ENCODE measurements at regions not wholly inside any gene's neighbourhood (a gene's known extent, or its start where the extent isn't known, plus 50 kb on each side); places are given as distances from the start of the nearest gene placed in this dataset.

DNA sequence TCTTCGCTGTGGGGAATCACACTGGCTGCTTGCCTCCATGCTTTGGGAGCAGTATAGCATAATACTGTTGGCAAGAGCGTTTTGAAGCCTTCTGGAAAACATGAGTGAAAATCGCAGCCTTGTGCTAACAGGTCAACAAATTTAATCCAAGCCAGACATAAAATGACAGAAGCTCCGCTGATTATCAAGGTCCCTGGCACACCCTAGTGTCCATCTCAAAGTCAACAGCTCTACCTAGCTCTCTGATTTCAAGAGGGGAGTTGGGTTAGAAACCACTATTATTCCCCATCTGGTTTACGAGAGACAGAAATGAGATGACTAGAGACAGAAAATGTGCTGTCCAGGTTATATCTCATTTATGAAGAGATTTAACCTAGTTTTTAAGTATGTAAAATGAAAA is 73.6 kb upstream of the MDFIC2 start:
- TF ChIP-seq POLR2AphosphoS5 (IDR thresholded peaks at IDR 0.05) (no peak), POLR2A (IDR thresholded peaks at IDR 0.05) (no peak)
- TF ChIP-seq, protein P1, sequence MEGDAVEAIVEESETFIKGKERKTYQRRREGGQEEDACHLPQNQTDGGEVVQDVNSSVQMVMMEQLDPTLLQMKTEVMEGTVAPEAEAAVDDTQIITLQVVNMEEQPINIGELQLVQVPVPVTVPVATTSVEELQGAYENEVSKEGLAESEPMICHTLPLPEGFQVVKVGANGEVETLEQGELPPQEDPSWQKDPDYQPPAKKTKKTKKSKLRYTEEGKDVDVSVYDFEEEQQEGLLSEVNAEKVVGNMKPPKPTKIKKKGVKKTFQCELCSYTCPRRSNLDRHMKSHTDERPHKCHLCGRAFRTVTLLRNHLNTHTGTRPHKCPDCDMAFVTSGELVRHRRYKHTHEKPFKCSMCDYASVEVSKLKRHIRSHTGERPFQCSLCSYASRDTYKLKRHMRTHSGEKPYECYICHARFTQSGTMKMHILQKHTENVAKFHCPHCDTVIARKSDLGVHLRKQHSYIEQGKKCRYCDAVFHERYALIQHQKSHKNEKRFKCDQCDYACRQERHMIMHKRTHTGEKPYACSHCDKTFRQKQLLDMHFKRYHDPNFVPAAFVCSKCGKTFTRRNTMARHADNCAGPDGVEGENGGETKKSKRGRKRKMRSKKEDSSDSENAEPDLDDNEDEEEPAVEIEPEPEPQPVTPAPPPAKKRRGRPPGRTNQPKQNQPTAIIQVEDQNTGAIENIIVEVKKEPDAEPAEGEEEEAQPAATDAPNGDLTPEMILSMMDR (IDR thresholded peaks at IDR 0.05): no peak

Data from sigmoid colon (tissue), 4 donors.